ENCODE measurements at regions not wholly inside any gene's neighbourhood (a gene's known extent, or its start where the extent isn't known, plus 50 kb on each side); places are given as distances from the start of the nearest gene placed in this dataset.

- Histone ChIP-seq H3K27me3 (replicated peaks) (no peaks in the 10 kb centered on the region), H3K4me3 (ENCODE audit: low read depth, low read length) (no peak overlapping the region), H3K36me3 (replicated peaks) (no peaks in the 10 kb centered on the region), H3K27ac (no peak overlapping the region)
- in situ Hi-C loops (cut with HindIII; ENCODE audit: low pct_ligation_motif_present, low sequenced_read_pairs), result no loop called here
- TF ChIP-seq CTCF (IDR thresholded peaks at IDR 0.05; ENCODE audit: low read depth, low read length, missing control alignments), result no peak
- DNase-seq, result no peak
Measured at GRCh38 chr16:58820411-58820810, 86.3 kb upstream of the GOT2 start.

- Histone ChIP-seq H3K27ac (no peak overlapping the region), H3K4me3 (ENCODE audit: low read depth, low read length) (no peak overlapping the region), H3K27me3 (replicated peaks) (no peaks in the 10 kb centered on the region), H3K36me3 (replicated peaks) (no peaks in the 10 kb centered on the region)
- DNase-seq, result no peak
- in situ Hi-C loops (cut with HindIII; ENCODE audit: low pct_ligation_motif_present, low sequenced_read_pairs), result no loop called here
- no peak for TF ChIP-seq CTCF (IDR thresholded peaks at IDR 0.05; ENCODE audit: low read depth, low read length, missing control alignments)
Measured at GRCh38 chr16:58815181-58815888, 81.2 kb upstream of the GOT2 start.

- in situ Hi-C loops (cut with HindIII; ENCODE audit: low pct_ligation_motif_present, low sequenced_read_pairs), result no loop called here
- DNase-seq, result peak; percentile 12
- TF ChIP-seq CTCF (IDR thresholded peaks at IDR 0.05; ENCODE audit: low read depth, low read length, missing control alignments), result peak; percentile 94
- Histone ChIP-seq H3K36me3 (replicated peaks) (no peaks in the 10 kb centered on the region), H3K4me3 (ENCODE audit: low read depth, low read length) (peak overlapping the region; percentile 35), H3K27me3 (replicated peaks) (no peaks in the 10 kb centered on the region), H3K27ac (no peak overlapping the region)
Measured at GRCh38 chr16:58814348-58814801, 80.3 kb upstream of the GOT2 start.

GRCh38 chr16:58809213-58809612 is 75.1 kb upstream of the GOT2 start:
- no peak for DNase-seq
- no peak overlapping the region for H3K27ac ChIP-seq
- no peak overlapping the region for H3K4me3 ChIP-seq (ENCODE audit: low read depth, low read length)
- no peaks in the 10 kb centered on the region for H3K27me3 ChIP-seq (replicated peaks)
- no peak for TF ChIP-seq CTCF (IDR thresholded peaks at IDR 0.05; ENCODE audit: low read depth, low read length, missing control alignments)
- in situ Hi-C loops (cut with HindIII; ENCODE audit: low pct_ligation_motif_present, low sequenced_read_pairs), result no loop called here
- no peaks in the 10 kb centered on the region for H3K36me3 ChIP-seq (replicated peaks)

GRCh38 chr16:58807276-58807675 is 73.2 kb upstream of the GOT2 start:
- Histone ChIP-seq H3K36me3 (replicated peaks) (no peaks in the 10 kb centered on the region), H3K4me3 (ENCODE audit: low read depth, low read length) (no peak overlapping the region), H3K27me3 (replicated peaks) (no peaks in the 10 kb centered on the region), H3K27ac (no peak overlapping the region)
- no peak for TF ChIP-seq CTCF (IDR thresholded peaks at IDR 0.05; ENCODE audit: low read depth, low read length, missing control alignments)
- in situ Hi-C loops (cut with HindIII; ENCODE audit: low pct_ligation_motif_present, low sequenced_read_pairs), result no loop called here
- no peak for DNase-seq

- H3K27me3 ChIP-seq (replicated peaks), result no peaks in the 10 kb centered on the region
- DNase-seq, result no peak
- in situ Hi-C loops (cut with HindIII; ENCODE audit: low pct_ligation_motif_present, low sequenced_read_pairs), result no loop called here
- no peak overlapping the region for H3K27ac ChIP-seq
- no peak for TF ChIP-seq CTCF (IDR thresholded peaks at IDR 0.05; ENCODE audit: low read depth, low read length, missing control alignments)
- H3K36me3 ChIP-seq (replicated peaks), result no peaks in the 10 kb centered on the region
- H3K4me3 ChIP-seq (ENCODE audit: low read depth, low read length), result no peak overlapping the region
Measured at GRCh38 chr16:58801838-58802237, 67.7 kb upstream of the GOT2 start.
